Trophoblast cell (in vitro differentiated cells and primary cell): ENCODE measurements at regions not wholly inside any gene's neighbourhood (a gene's known extent, or its start where the extent isn't known, plus 50 kb on each side); places are given as distances from the start of the nearest gene placed in this dataset.
A peak's percentile ranks its signal among the peaks of the same experiment; 100 is the strongest.

Experiments used
- DNase-seq, 2 donors: peaks; one replicate each; pipeline ENCODE4 v3.0.0-alpha.2; 2016
- H2AFZ ChIP-seq: 2 replicates; pipeline ENCODE4 v1.6.1; 2013; ENCODE audit warnings: low read length, moderate library complexity, mild to moderate bottlenecking; ENCODE audit not compliant: insufficient read depth, poor library complexity
- H2AK5ac ChIP-seq: 2 replicates; pipeline ENCODE4 v1.6.1; 2013; ENCODE audit warnings: mild to moderate bottlenecking, low read length
- H2BK120ac ChIP-seq: 2 replicates; pipeline ENCODE4 v1.6.1; 2013; ENCODE audit warnings: low read length, mild to moderate bottlenecking, moderate library complexity; ENCODE audit not compliant: insufficient read depth, poor library complexity
- H2BK12ac ChIP-seq: 2 replicates; pipeline ENCODE4 v1.6.1; 2013; ENCODE audit warnings: mild to moderate bottlenecking, low read length, moderate library complexity
- H2BK5ac ChIP-seq: 2 replicates; pipeline ENCODE4 v1.6.1; 2013; ENCODE audit warnings: low read length, low read depth, moderate library complexity, mild to moderate bottlenecking; ENCODE audit not compliant: poor library complexity
- H3K14ac ChIP-seq: 2 replicates; pipeline ENCODE4 v1.6.1; 2013; ENCODE audit warnings: mild to moderate bottlenecking, low read length
- H3K18ac ChIP-seq: 2 replicates; pipeline ENCODE4 v1.6.1; 2013; ENCODE audit warnings: mild to moderate bottlenecking, low read length
- H3K23ac ChIP-seq: 2 replicates; pipeline ENCODE4 v1.6.1; 2013; ENCODE audit warnings: low read length
- H3K27ac ChIP-seq: 2 replicates; pipeline ENCODE4 v1.5.1; 2013; ENCODE audit warnings: low read depth, mild to moderate bottlenecking, inconsistent platforms, low read length, moderate library complexity
- H3K27me3 ChIP-seq: 2 replicates; pipeline ENCODE4 v1.6.1; 2013; ENCODE audit warnings: inconsistent platforms, mild to moderate bottlenecking, low read length, moderate library complexity; ENCODE audit not compliant: insufficient read depth
- H3K36me3 ChIP-seq, 2 experiments: 1 replicate in 1 of 2; 2 replicates in 1 of 2; pipeline ENCODE4 v1.6.1; 2013; ENCODE audit warnings: low read length in 2 of 2, mild to moderate bottlenecking in 2 of 2, moderate library complexity in 1 of 2; ENCODE audit not compliant: insufficient read depth in 2 of 2, control insufficient read depth in 1 of 2
- H3K4ac ChIP-seq: 2 replicates; pipeline ENCODE4 v1.6.1; 2013; ENCODE audit warnings: low read depth, mild to moderate bottlenecking, low read length, moderate library complexity
- H3K4me1 ChIP-seq, 2 experiments: 1 replicate in 1 of 2; 2 replicates in 1 of 2; pipeline ENCODE4 v1.6.1; 2013; ENCODE audit warnings: low read length in 2 of 2, mild to moderate bottlenecking in 2 of 2, moderate library complexity in 1 of 2; ENCODE audit not compliant: insufficient read depth in 2 of 2, control insufficient read depth in 1 of 2
- H3K4me2 ChIP-seq: 2 replicates; pipeline ENCODE4 v1.6.1; 2013; ENCODE audit warnings: inconsistent platforms, mild to moderate bottlenecking, low read length, moderate library complexity
- H3K4me3 ChIP-seq: 2 replicates; pipeline ENCODE4 v1.5.1; 2013; ENCODE audit warnings: mild to moderate bottlenecking, low read depth, low read length, inconsistent platforms
- H3K79me1 ChIP-seq: one replicate; pipeline ENCODE4 v1.6.1; 2013; ENCODE audit warnings: low read length
- H3K79me2 ChIP-seq: 2 replicates; pipeline ENCODE4 v1.6.1; 2013; ENCODE audit warnings: low read length, mild to moderate bottlenecking; ENCODE audit not compliant: control insufficient read depth, insufficient read depth, poor library complexity
- H3K9ac ChIP-seq: 2 replicates; pipeline ENCODE4 v1.6.1; 2013; ENCODE audit warnings: mild to moderate bottlenecking, low read length
- H3K9me3 ChIP-seq: 2 replicates; pipeline ENCODE4 v1.6.1; 2013; ENCODE audit warnings: low read depth, mild to moderate bottlenecking, control low read depth, inconsistent platforms, low read length; ENCODE audit not compliant: insufficient read depth
- H4K12ac ChIP-seq: 2 replicates; pipeline ENCODE4 v1.6.1; 2013; ENCODE audit warnings: low read depth, mild to moderate bottlenecking, low read length, moderate library complexity
- H4K8ac ChIP-seq: 2 replicates; pipeline ENCODE4 v1.6.1; 2013; ENCODE audit warnings: low read depth, mild to moderate bottlenecking, low read length, moderate library complexity
- H4K91ac ChIP-seq: one replicate; pipeline ENCODE4 v1.6.1; 2013; ENCODE audit warnings: low read depth, mild to moderate bottlenecking, low read length, moderate library complexity
- WGBS: extraction: QIAGEN DNeasy Blood & Tissue Kit; methylation state at CpG from one replicate; pipeline ENCODE4 v1.1.7; 2013; ENCODE audit warnings: missing lambda C conversion rate; ENCODE audit not compliant: insufficient read length, insufficient coverage; ENCODE audit errors: extremely low coverage; 5-methylcytosine and 5-hydroxymethylcytosine counted together

DNA sequence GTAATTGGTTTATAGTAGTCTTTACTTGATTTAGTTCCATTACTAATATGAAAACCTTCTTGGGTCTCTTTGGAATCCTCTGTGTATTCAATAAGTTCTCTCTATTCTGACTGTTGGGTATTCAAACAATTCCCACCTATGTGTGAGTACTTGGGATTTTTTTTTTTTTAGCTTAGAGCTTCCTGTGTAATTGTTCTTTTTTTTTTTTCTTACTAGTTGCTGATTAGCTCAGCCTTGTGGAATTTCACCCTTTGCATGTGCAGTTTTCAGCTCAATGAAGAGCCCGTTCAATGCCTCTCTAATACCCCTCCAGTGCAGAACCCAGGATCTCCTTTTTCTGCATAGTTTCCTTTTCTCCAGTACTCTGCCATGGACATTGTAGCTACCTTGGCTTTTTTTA lies 339.1 kb upstream of the GALNT5 start:
- H3K4me1 ChIP-seq, result no peaks in the 10 kb centered on the region
- no peaks in the 10 kb centered on the region for H3K36me3 ChIP-seq
- no peak overlapping the region for H3K4me3 ChIP-seq
- H4K91ac ChIP-seq, result no peak overlapping the region
- no peak overlapping the region for H4K12ac ChIP-seq
- no peak overlapping the region for H2BK5ac ChIP-seq
- no peak overlapping the region for H2AFZ ChIP-seq
- no peaks in the 10 kb centered on the region for H3K9me3 ChIP-seq
- WGBS, result no CpG with 5 or more reads among the region's 1 CpG
- DNase-seq, result no peak
- no peak overlapping the region for H3K18ac ChIP-seq
- H4K8ac ChIP-seq, result no peak overlapping the region
- no peak overlapping the region for H3K9ac ChIP-seq
- H3K27me3 ChIP-seq, result no peaks in the 10 kb centered on the region
- no peak overlapping the region for H3K4ac ChIP-seq
- no peak overlapping the region for H3K27ac ChIP-seq
- no peaks in the 10 kb centered on the region for H3K79me2 ChIP-seq
- H3K79me1 ChIP-seq, result no peaks in the 10 kb centered on the region
- H2AK5ac ChIP-seq, result no peak overlapping the region
- no peak overlapping the region for H3K14ac ChIP-seq
- H2BK12ac ChIP-seq, result no peak overlapping the region
- H3K4me2 ChIP-seq, result no peak overlapping the region
- no peak overlapping the region for H3K23ac ChIP-seq
- no peak overlapping the region for H2BK120ac ChIP-seq

DNA sequence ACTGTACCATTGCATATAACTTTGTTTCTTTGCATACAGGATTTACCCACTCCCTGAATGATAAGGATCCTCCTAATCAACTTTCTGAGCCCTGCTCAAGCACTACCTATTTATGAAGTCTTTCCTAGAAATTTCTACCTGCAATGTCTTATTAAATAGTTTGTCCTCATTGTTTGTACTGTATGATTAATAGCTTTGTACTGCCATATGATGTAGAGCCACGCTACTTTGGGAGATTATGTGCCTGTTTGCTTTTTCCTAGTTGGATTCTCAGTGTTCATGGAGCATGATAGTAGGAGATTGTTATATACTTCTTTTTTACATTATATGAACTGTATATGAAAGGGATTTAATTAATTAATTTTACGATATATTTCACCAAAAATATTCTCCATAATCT lies 327.1 kb upstream of the GALNT5 start:
- H3K9me3 ChIP-seq, result peaks cover 5% of the 10 kb centered on the region
- H2BK5ac ChIP-seq, result no peak overlapping the region
- H3K79me2 ChIP-seq, result no peaks in the 10 kb centered on the region
- H4K8ac ChIP-seq, result no peak overlapping the region
- H2BK120ac ChIP-seq, result no peak overlapping the region
- WGBS, result no CpG with 5 or more reads among the region's 2 CpGs
- H2AFZ ChIP-seq, result no peak overlapping the region
- no peak overlapping the region for H3K4ac ChIP-seq
- no peak overlapping the region for H3K23ac ChIP-seq
- no peak overlapping the region for H3K4me2 ChIP-seq
- no peaks in the 10 kb centered on the region for H3K79me1 ChIP-seq
- no peak overlapping the region for H2AK5ac ChIP-seq
- no peaks in the 10 kb centered on the region for H3K27me3 ChIP-seq
- H3K36me3 ChIP-seq, result no peaks in the 10 kb centered on the region
- H2BK12ac ChIP-seq, result no peak overlapping the region
- no peak overlapping the region for H3K14ac ChIP-seq
- H4K12ac ChIP-seq, result no peak overlapping the region
- no peak overlapping the region for H4K91ac ChIP-seq
- DNase-seq, result no peak
- H3K18ac ChIP-seq, result no peak overlapping the region
- H3K4me3 ChIP-seq, result no peak overlapping the region
- H3K4me1 ChIP-seq, result no peaks in the 10 kb centered on the region
- no peak overlapping the region for H3K27ac ChIP-seq
- H3K9ac ChIP-seq, result no peak overlapping the region

DNA sequence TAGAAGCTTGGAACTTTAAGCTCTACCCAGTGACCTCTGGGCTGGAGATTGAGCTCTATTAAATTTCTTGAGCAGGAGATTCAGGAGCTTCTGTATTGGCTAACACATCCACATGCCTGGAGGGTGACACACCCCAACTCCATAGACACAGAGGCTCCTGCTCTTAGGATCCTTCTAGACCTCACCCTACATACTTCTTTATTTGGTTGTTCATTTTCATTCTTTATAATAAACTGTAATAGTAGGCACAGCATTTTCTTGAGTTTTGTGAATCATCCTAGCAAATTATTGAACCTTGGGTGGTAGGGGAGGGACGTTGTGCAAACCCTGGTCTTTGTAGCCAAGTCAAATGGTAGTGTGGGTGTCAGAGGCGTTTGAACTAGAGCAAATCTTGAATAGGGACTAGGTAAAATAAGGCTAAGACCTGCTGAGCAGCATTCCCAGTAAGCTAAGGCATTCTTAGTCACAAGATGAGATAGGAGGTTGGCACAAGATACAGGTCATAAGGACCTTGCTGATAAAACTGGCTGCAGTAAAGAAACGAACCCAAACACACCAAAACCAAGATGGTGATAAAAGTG lies 323.8 kb upstream of the GALNT5 start:
- H3K4me1 ChIP-seq, result no peaks in the 10 kb centered on the region
- no peak overlapping the region for H3K4me3 ChIP-seq
- H3K27me3 ChIP-seq, result no peaks in the 10 kb centered on the region
- WGBS, result no CpG with 5 or more reads among the region's 3 CpGs
- H2BK120ac ChIP-seq, result no peak overlapping the region
- DNase-seq, result peak; percentile 62 to 73
- no peak overlapping the region for H2AFZ ChIP-seq
- H3K9ac ChIP-seq, result no peak overlapping the region
- no peak overlapping the region for H3K18ac ChIP-seq
- no peaks in the 10 kb centered on the region for H3K79me2 ChIP-seq
- H3K14ac ChIP-seq, result no peak overlapping the region
- H3K79me1 ChIP-seq, result no peaks in the 10 kb centered on the region
- no peak overlapping the region for H2AK5ac ChIP-seq
- H4K91ac ChIP-seq, result no peak overlapping the region
- H4K8ac ChIP-seq, result no peak overlapping the region
- H3K4ac ChIP-seq, result no peak overlapping the region
- H2BK5ac ChIP-seq, result no peak overlapping the region
- no peak overlapping the region for H4K12ac ChIP-seq
- no peaks in the 10 kb centered on the region for H3K9me3 ChIP-seq
- H3K23ac ChIP-seq, result no peak overlapping the region
- H3K4me2 ChIP-seq, result no peak overlapping the region
- no peaks in the 10 kb centered on the region for H3K36me3 ChIP-seq
- H2BK12ac ChIP-seq, result no peak overlapping the region
- no peak overlapping the region for H3K27ac ChIP-seq

DNA sequence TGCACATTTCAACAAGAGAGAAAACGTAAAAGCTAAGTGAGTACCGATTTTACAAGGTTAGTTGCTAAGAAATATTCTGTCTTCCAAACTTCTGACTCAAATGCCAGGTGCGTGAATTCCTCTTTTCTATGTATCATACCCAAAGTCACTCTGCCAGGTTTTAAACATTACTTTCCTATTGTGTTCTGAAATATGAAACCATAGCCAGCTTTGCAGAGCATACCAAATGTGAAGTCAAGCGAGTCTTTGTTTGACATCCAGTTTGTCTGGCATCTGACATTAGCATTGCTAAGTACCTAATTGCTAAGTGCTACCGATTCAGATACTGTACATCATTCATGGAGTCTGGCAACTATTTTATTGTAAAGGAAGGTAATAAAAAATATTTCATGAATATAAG lies 321.9 kb upstream of the GALNT5 start:
- WGBS, result no CpG with 5 or more reads among the region's 5 CpGs

More for the DNA sequence above, 321.9 kb upstream of the GALNT5 start:
- Histone ChIP-seq H2BK12ac (no peak overlapping the region), H2BK120ac (no peak overlapping the region), H3K4me1 (no peaks in the 10 kb centered on the region), H3K23ac (no peak overlapping the region), H3K4ac (no peak overlapping the region), H3K36me3 (no peaks in the 10 kb centered on the region), H3K14ac (no peak overlapping the region), H3K27me3 (no peaks in the 10 kb centered on the region), H3K9ac (no peak overlapping the region), H3K4me2 (no peak overlapping the region), H2AFZ (no peak overlapping the region), H4K91ac (no peak overlapping the region), H3K18ac (no peak overlapping the region), H2AK5ac (no peak overlapping the region), H3K9me3 (no peaks in the 10 kb centered on the region), H3K79me2 (no peaks in the 10 kb centered on the region), H4K12ac (no peak overlapping the region), H3K79me1 (no peaks in the 10 kb centered on the region), H3K27ac (no peak overlapping the region), H2BK5ac (no peak overlapping the region), H3K4me3 (no peak overlapping the region), H4K8ac (no peak overlapping the region)
- peak; percentile 2 to 70 for DNase-seq
